Cardiac fibroblast (primary cell): ENCODE measurements at regions not wholly inside any gene's neighbourhood (a gene's known extent, or its start where the extent isn't known, plus 50 kb on each side); places are given as distances from the start of the nearest gene placed in this dataset.
A peak's percentile ranks its signal among the peaks of the same experiment; 100 is the strongest.

Experiments
- DNase-seq, 2 donors: peaks; one replicate each; pipeline versions ENCODE4 v3.0.0 to v3.0.0-alpha.2; 2010; ENCODE audit warnings: low read depth in 2 of 2
- H3K4me3 ChIP-seq, 2 donors: replicated peaks in 1 of 2; 1 replicate in 1 of 2; 2 replicates in 1 of 2; pipeline ENCODE4 v1.5.1; 2011; ENCODE audit warnings: low read depth in 2 of 2, low read length in 2 of 2, mild to moderate bottlenecking in 2 of 2, moderate library complexity in 1 of 2
- CTCF ChIP-seq: IDR thresholded peaks from one replicate; pipeline ENCODE4 v1.5.1; 2011; ENCODE audit warnings: low read depth, mild to moderate bottlenecking, low read length, inconsistent platforms

DNA sequence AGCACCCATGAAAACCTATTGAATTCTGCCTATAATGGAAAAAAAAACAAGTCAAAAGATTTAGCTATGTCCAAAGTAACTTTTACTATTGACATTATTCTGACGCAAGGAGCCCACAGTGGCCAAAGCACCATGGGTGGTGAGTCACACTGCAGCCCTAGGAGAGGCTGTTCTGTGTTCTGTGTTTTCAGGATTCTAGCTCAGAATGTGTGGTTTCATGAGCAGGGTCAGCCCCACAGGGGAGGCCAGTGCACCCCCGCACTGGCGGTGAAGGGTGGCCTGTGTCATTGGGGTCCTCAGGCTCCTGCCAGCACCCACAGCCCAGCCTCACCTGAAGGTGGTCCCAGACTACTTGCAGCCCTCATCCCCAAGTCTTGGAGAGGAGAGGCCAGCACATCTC is 112.2 kb downstream of the BRD1 start:
- H3K4me3 ChIP-seq, result no peak overlapping the region
- no peak for DNase-seq
- TF ChIP-seq CTCF, result no peak

GRCh38 chr22:49713003-49713402 is 114.7 kb downstream of the BRD1 start:
- DNase-seq, result no peak
- TF ChIP-seq CTCF, result no peak
- no peak overlapping the region for H3K4me3 ChIP-seq

GRCh38 chr22:49712195-49712791 is 115.4 kb downstream of the BRD1 start:
- H3K4me3 ChIP-seq, result no peak overlapping the region
- peak in 1 of 2 donors; percentile 7 for DNase-seq
- no peak for TF ChIP-seq CTCF

GRCh38 chr22:49710746-49711145 is 116.9 kb downstream of the BRD1 start:
- no peak for TF ChIP-seq CTCF
- no peak for DNase-seq
- no peak overlapping the region for H3K4me3 ChIP-seq

DNA sequence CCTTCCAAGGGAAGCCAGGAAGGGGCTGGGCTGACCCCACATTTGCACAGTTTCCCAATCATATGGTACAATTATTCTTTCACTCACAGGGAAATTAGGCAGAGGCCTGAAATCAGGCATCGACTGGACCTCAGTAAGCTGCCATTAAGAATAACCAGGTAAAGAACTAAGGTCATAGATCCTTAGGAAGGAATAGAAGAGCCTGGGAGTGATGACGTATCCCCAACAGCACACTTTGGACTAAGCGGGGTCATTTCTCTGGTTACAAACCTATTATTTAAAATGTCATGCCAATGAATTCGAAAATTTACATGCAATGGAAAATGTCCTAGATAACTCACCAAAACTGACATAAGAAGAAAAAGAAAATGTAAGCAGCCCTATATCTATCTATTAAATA is 118.2 kb downstream of the BRD1 start:
- H3K4me3 ChIP-seq, result no peak overlapping the region
- DNase-seq, result no peak
- TF ChIP-seq CTCF, result no peak

DNA sequence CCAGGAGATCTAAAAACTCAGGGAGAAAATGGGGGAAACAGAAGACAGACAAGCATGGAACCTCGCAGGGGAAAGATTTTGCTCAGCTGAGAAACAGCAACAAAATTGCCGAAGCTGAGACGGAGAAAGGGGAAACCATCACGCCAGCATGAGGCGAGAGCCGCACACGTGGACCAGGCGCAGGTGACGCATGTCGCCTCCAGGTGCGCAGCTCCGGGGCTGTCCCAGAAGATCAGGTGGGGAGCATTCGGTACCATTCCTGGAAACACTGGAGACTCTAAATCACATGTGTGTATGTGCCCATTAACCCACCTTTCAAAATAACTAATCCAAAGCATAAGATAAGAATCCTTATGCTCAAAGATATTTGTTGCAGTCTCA is 121.7 kb downstream of the BRD1 start:
- H3K4me3 ChIP-seq, result no peak overlapping the region
- DNase-seq, result no peak

More for the DNA sequence above, 121.7 kb downstream of the BRD1 start:
- no peak for TF ChIP-seq CTCF
